ENCODE measurements at regions not wholly inside any gene's neighbourhood (a gene's known extent, or its start where the extent isn't known, plus 50 kb on each side); places are given as distances from the start of the nearest gene placed in this dataset.

GRCh38 chr3:193984876-193985275 is 151.1 kb upstream of the HES1 start:
- TF ChIP-seq, protein P1, sequence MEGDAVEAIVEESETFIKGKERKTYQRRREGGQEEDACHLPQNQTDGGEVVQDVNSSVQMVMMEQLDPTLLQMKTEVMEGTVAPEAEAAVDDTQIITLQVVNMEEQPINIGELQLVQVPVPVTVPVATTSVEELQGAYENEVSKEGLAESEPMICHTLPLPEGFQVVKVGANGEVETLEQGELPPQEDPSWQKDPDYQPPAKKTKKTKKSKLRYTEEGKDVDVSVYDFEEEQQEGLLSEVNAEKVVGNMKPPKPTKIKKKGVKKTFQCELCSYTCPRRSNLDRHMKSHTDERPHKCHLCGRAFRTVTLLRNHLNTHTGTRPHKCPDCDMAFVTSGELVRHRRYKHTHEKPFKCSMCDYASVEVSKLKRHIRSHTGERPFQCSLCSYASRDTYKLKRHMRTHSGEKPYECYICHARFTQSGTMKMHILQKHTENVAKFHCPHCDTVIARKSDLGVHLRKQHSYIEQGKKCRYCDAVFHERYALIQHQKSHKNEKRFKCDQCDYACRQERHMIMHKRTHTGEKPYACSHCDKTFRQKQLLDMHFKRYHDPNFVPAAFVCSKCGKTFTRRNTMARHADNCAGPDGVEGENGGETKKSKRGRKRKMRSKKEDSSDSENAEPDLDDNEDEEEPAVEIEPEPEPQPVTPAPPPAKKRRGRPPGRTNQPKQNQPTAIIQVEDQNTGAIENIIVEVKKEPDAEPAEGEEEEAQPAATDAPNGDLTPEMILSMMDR (conservative IDR thresholded peaks at IDR 0.05): no peak
- H3K27ac ChIP-seq: 0 out of 2 replicates have a peak overlapping the region, but pooled peaks have one; percentile 10

- no peak overlapping the region for H3K27ac ChIP-seq
- TF ChIP-seq, protein P1 (conservative IDR thresholded peaks at IDR 0.05): no peak
Observed at GRCh38 chr3:193987186-193987585, 148.8 kb upstream of the HES1 start.

DNA sequence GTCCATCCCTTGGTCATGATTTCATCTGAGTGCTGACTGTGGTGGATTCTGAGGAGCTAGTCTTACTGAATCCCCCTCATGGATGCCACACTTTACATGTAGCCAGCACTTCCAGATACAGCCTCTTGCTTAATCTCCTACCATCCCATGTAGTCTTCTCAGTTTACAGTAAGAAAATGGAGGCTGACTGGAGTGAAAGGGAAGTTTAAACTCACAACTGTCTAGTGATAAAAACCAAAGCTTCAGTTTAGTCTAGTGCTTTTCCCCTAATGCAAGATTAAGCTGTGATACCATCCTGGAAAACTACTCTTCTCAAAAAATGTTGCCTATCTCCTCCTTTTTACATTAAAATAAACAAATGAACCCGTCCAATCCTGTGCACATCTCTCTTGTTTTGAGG is 146.8 kb upstream of the HES1 start:
- H3K27ac ChIP-seq: no peak overlapping the region
- TF ChIP-seq, protein P1 (conservative IDR thresholded peaks at IDR 0.05): no peak

DNA sequence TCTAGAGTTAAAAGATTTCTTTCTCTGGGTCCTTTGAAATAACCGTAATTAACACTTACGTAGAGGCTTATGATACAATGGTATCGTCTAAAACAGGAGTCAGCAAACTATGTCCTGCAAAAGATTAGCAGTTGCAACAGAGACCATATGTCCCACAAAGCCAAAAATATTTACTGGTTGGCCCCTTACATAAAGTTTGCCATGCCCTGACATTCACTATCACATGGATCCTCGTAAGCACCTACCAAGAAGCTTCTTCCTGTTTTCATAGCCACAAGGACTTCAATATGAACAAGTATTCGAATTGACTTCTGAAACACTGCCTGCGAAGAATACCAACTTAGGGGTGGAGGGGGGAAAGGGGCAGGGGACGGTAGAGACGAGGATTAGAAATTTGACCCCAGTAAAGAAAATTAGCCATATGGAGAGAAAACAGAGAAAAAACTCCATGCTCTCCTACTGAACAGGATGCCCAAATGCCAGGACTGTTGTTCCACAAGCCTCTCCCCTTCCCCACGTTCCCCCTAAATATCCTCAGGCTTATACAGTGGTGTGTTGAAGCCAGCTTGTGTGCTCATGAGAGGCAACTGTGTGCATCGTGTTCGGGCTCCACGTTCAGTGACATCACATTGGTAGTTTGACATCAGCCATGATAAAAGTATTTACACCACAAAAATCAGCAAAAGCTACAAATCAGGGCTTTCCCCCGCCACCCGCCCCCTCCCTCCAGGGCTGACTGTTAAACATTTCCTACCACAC is 144.1 kb upstream of the HES1 start:
- no peak overlapping the region for H3K27ac ChIP-seq
- TF ChIP-seq, protein P1 (conservative IDR thresholded peaks at IDR 0.05): no peak

GRCh38 chr3:193992425-193993037 is 143.4 kb upstream of the HES1 start:
- TF ChIP-seq, protein P1 (conservative IDR thresholded peaks at IDR 0.05): no peak
- no peak overlapping the region for H3K27ac ChIP-seq

- TF ChIP-seq, protein P1 (conservative IDR thresholded peaks at IDR 0.05): no peak
- no peak overlapping the region for H3K27ac ChIP-seq
Observed at GRCh38 chr3:193996221-193996620, 139.7 kb upstream of the HES1 start.

- TF ChIP-seq, protein P1 (conservative IDR thresholded peaks at IDR 0.05): no peak
- H3K27ac ChIP-seq: peak overlapping the region; percentile 57
Observed at GRCh38 chr3:193996641-193997089, 139.3 kb upstream of the HES1 start.

Measured in VCaP (cell line).